GM12892 (cell line): ENCODE measurements at regions not wholly inside any gene's neighbourhood (a gene's known extent, or its start where the extent isn't known, plus 50 kb on each side); places are given as distances from the start of the nearest gene placed in this dataset.

Source experiments
- POLR2A ChIP-seq: IDR thresholded peaks from 2 replicates; pipeline ENCODE4 v1.6.1; 2011; ENCODE audit warnings: low read depth, low read length, control low read depth
- POLR2AphosphoS5 ChIP-seq: IDR thresholded peaks from 2 replicates; pipeline ENCODE4 v1.6.1; 2011; ENCODE audit warnings: low read depth, low read length, control low read depth

GRCh38 chrX:117628381-117628780, 488.2 kb downstream of the KLHL13 start:
- no peak for TF ChIP-seq POLR2A
- TF ChIP-seq POLR2AphosphoS5: no peak
